ENCODE measurements at regions not wholly inside any gene's neighbourhood (a gene's known extent, or its start where the extent isn't known, plus 50 kb on each side); places are given as distances from the start of the nearest gene placed in this dataset.

DNA sequence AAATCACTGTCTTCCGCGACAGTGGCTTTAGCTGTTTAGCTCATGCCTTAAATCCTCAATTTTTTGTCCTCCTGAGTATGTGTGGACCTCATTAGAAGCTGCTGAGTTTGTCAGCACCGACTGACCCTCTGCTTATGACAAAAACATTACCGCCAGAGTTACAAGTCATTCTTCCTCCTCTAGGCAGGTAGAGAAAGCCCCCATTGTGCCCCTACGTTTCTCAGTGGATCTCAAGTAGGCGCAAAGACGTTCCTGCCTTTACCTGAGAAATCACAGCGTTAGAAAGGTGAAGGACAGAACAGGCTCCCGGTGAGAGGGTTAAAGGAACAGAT lies 227.3 kb upstream of the PDE10A start:
- no peak overlapping the region for H3K4me3 ChIP-seq
- H3K27ac ChIP-seq: no peak overlapping the region
- no peaks in the 10 kb centered on the region for H3K4me1 ChIP-seq
- no peaks in the 10 kb centered on the region for H3K9me3 ChIP-seq
- no peaks in the 10 kb centered on the region for H3K36me3 ChIP-seq
- no peaks in the 10 kb centered on the region for H3K27me3 ChIP-seq
- TF ChIP-seq, protein P1, sequence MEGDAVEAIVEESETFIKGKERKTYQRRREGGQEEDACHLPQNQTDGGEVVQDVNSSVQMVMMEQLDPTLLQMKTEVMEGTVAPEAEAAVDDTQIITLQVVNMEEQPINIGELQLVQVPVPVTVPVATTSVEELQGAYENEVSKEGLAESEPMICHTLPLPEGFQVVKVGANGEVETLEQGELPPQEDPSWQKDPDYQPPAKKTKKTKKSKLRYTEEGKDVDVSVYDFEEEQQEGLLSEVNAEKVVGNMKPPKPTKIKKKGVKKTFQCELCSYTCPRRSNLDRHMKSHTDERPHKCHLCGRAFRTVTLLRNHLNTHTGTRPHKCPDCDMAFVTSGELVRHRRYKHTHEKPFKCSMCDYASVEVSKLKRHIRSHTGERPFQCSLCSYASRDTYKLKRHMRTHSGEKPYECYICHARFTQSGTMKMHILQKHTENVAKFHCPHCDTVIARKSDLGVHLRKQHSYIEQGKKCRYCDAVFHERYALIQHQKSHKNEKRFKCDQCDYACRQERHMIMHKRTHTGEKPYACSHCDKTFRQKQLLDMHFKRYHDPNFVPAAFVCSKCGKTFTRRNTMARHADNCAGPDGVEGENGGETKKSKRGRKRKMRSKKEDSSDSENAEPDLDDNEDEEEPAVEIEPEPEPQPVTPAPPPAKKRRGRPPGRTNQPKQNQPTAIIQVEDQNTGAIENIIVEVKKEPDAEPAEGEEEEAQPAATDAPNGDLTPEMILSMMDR (IDR thresholded peaks at IDR 0.05): no peak
- DNase-seq (ENCODE audit: low spot score): no peak

DNA sequence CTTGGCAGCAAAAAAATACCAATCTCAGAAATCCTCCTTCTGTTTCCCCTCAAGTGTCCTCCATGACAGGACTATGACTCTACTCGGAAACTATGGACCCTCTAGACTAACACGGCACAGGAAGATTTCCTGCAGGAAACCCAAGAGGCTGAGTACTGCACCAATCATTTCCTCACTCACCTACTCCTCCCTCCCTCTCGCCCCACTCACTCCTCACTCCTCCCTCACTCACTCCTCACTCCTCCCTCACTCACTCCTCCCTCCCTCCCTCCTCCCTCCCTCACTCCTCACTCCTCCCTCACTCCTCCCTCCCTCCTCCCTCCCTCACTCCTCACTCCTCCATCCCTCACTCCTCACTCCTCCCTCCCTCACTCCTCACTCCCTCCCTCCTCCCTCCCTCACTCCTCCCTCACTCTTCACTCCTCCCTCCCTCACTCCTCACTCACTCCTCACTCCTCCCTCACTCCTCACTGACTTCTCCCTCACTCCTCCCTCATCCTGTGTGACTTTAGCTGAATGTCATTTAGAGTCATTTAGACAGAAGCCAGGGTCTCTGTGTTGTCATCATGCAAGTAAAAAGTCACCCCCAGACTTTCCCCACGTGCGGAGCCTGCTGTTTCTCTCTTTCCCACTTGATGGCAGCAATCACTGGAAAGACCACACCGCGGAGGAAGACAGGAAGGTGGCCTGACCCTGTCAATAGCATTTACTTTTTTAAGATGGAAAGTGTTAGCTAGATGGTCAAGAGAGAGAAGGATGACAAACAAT lies 226.8 kb upstream of the PDE10A start:
- H3K27me3 ChIP-seq: no peaks in the 10 kb centered on the region
- no peaks in the 10 kb centered on the region for H3K36me3 ChIP-seq
- no peak overlapping the region for H3K27ac ChIP-seq
- H3K9me3 ChIP-seq: no peaks in the 10 kb centered on the region
- H3K4me3 ChIP-seq: no peak overlapping the region
- no peaks in the 10 kb centered on the region for H3K4me1 ChIP-seq
- no peak for DNase-seq (ENCODE audit: low spot score)
- TF ChIP-seq, protein P1 (IDR thresholded peaks at IDR 0.05): peak; percentile 24 to 66

DNA sequence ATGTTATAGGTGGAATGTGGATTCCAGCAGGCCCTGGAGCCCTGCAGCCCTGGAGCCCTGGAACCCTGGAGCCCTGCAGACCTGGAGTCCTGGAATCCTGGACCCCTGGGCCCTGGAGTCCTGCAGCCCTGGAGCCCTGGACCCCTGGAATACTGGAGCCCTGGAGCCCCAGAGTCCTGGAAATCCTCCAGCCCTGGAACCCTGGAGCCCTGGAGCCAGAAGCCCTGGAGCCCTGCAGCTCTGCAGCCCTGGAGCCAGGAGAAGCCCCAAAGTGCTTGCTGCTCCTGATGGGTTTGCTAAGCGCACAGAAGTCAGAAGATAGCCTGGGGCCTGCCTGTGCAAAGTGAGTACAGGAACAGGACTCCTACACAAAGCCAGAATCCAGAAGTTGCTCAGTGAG lies 223.1 kb upstream of the PDE10A start:
- Histone ChIP-seq H3K4me3 (no peak overlapping the region), H3K36me3 (no peaks in the 10 kb centered on the region), H3K9me3 (no peaks in the 10 kb centered on the region), H3K4me1 (no peaks in the 10 kb centered on the region), H3K27ac (no peak overlapping the region), H3K27me3 (no peaks in the 10 kb centered on the region)
- peak; percentile 52 for DNase-seq (ENCODE audit: low spot score)
- TF ChIP-seq, protein P1 (IDR thresholded peaks at IDR 0.05): no peak

DNA sequence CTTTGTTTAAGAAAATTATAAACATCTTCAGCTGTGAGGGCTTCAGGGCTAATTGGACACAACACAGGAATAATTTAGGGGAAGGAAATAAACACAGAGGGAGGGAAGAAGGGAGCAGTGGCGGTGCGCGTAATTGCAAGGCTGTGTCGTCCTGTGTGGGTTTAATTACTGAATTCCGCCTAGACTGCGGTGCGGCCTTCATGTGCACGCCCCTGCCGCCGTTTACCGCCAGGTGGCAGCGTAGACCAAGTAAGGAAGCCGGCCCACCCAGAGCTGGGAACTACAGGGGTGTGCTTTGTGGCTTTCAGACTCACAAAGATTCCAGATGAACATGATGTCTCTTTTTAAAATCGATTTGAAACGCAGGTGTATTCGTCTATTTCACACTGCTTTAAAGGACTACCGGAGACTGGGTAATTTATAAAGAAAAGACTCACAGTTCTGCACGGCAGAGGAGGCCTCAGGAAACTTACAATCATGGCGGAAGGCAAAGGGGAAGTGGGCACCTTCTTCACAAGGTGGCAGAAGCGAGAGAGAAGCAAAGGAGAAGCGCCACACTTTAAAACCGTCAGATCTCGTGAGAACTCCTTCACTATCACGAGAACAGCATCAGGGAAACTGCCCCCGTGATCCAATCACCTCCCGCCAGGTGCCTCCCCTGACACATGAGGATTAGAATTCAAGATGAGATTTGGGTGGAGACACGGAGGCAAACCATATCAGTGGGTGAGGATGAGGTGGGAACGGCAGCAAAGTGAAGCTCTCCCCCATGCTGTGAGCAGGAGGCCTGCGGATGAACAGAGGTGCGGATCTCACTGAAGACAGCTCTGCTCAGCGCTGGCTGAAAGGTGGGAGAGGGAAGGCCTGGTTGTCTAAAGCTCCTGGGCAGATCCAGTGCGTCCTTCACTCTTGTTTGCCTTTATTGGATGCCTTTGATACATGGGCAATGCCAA lies 222.0 kb upstream of the PDE10A start:
- H3K4me1 ChIP-seq: no peaks in the 10 kb centered on the region
- H3K9me3 ChIP-seq: no peaks in the 10 kb centered on the region
- TF ChIP-seq, protein P1 (IDR thresholded peaks at IDR 0.05): peak; percentile 88 to 96
- no peak overlapping the region for H3K27ac ChIP-seq
- no peaks in the 10 kb centered on the region for H3K36me3 ChIP-seq
- peak; percentile 81 for DNase-seq (ENCODE audit: low spot score)
- H3K27me3 ChIP-seq: no peaks in the 10 kb centered on the region
- no peak overlapping the region for H3K4me3 ChIP-seq

DNA sequence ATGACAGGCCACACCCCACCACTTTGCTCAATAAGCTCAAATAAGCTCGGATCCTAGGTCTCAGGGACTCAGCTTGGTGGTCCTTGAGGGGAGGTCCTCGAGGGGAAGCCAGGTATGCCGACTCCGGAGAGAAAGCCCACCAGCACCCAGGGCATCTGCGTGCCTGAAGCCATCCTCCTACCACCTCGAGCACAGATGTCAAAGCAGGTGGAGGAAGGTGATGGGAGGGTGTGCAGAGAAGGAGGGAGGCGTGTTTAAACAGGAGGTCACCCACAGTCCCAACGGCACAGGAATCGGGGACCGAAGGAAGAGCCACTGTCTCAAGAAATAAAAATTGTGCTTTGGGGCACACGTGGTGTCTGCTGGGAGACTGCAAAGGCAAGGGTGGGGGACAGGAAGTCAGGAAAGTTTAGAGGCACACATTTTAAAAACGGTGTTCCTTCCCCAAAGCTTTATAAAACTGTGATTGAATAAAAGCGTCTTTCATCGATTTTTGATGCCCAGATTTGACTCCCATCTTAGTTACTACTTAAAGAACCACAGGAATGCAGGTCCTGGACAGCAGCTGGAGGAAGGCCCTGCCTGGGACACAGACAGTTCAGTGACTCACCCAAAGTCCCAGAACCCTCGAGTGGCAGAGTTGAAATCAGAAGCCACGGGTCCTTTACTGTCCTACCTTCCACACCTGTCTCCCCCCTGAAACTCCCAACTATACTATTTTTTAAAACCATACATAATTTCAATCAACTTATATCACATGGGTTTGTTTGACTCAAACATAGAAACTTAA lies 221.0 kb upstream of the PDE10A start:
- DNase-seq (ENCODE audit: low spot score): peak; percentile 57
- TF ChIP-seq, protein P1 (IDR thresholded peaks at IDR 0.05): no peak
- H3K9me3 ChIP-seq: peaks cover 0 to 4% of the 10 kb centered on the region in 2 donors
- H3K27me3 ChIP-seq: no peaks in the 10 kb centered on the region
- no peak overlapping the region for H3K4me3 ChIP-seq
- H3K4me1 ChIP-seq: no peaks in the 10 kb centered on the region
- H3K36me3 ChIP-seq: no peaks in the 10 kb centered on the region
- no peak overlapping the region for H3K27ac ChIP-seq
